ENCODE measurements at regions not wholly inside any gene's neighbourhood (a gene's known extent, or its start where the extent isn't known, plus 50 kb on each side); places are given as distances from the start of the nearest gene placed in this dataset.

GRCh38 chr4:81951891-81952455 lies 421.8 kb downstream of the HNRNPD start:
- no peak for DNase-seq (ENCODE audit: low read depth in 2 of 2)

GRCh38 chr4:81946996-81947395 lies 426.8 kb downstream of the HNRNPD start:
- DNase-seq (ENCODE audit: low read depth in 2 of 2), result no peak

- no peak for DNase-seq (ENCODE audit: low read depth in 2 of 2)
Measured at GRCh38 chr4:81930506-81931238, 443.1 kb downstream of the HNRNPD start.

GRCh38 chr4:81923140-81923539 lies 450.7 kb downstream of the HNRNPD start:
- no peak for DNase-seq (ENCODE audit: low read depth in 2 of 2)

- no peak for DNase-seq (ENCODE audit: low read depth in 2 of 2)
Measured at GRCh38 chr4:81922313-81922712, 450.6 kb upstream of the RASGEF1B start.

- DNase-seq (ENCODE audit: low read depth in 2 of 2), result no peak
Measured at GRCh38 chr4:81921751-81922159, 450.0 kb upstream of the RASGEF1B start.

- DNase-seq (ENCODE audit: low read depth in 2 of 2), result no peak
Measured at GRCh38 chr4:81919810-81920209, 448.1 kb upstream of the RASGEF1B start.

- DNase-seq (ENCODE audit: low read depth in 2 of 2), result no peak
Measured at GRCh38 chr4:81919223-81919622, 447.5 kb upstream of the RASGEF1B start.

GRCh38 chr4:81915430-81915829 lies 443.7 kb upstream of the RASGEF1B start:
- DNase-seq (ENCODE audit: low read depth in 2 of 2), result no peak

GRCh38 chr4:81914623-81915022 lies 442.9 kb upstream of the RASGEF1B start:
- no peak for DNase-seq (ENCODE audit: low read depth in 2 of 2)

- peak; percentile 16 to 41 for DNase-seq (ENCODE audit: low read depth in 2 of 2)
Measured at GRCh38 chr4:81913427-81913879, 441.7 kb upstream of the RASGEF1B start.

GRCh38 chr4:81912376-81913030 lies 440.8 kb upstream of the RASGEF1B start:
- DNase-seq (ENCODE audit: low read depth in 2 of 2), result no peak

GRCh38 chr4:81906905-81907304 lies 435.2 kb upstream of the RASGEF1B start:
- DNase-seq (ENCODE audit: low read depth in 2 of 2), result no peak

GRCh38 chr4:81905971-81906370 lies 434.3 kb upstream of the RASGEF1B start:
- no peak for DNase-seq (ENCODE audit: low read depth in 2 of 2)

GRCh38 chr4:81904121-81904520 lies 432.4 kb upstream of the RASGEF1B start:
- no peak for DNase-seq (ENCODE audit: low read depth in 2 of 2)

GRCh38 chr4:81903212-81903611 lies 431.5 kb upstream of the RASGEF1B start:
- DNase-seq (ENCODE audit: low read depth in 2 of 2), result no peak

GRCh38 chr4:81898862-81899504 lies 427.3 kb upstream of the RASGEF1B start:
- DNase-seq (ENCODE audit: low read depth in 2 of 2), result no peak

- DNase-seq (ENCODE audit: low read depth in 2 of 2), result no peak
Measured at GRCh38 chr4:81896936-81897335, 425.2 kb upstream of the RASGEF1B start.

GRCh38 chr4:81891005-81891996 lies 419.6 kb upstream of the RASGEF1B start:
- no peak for DNase-seq (ENCODE audit: low read depth in 2 of 2)

- DNase-seq (ENCODE audit: low read depth in 2 of 2), result no peak
Measured at GRCh38 chr4:81884986-81885385, 413.3 kb upstream of the RASGEF1B start.

Data from stimulated activated CD4-positive, alpha-beta T cell treated with anti-CD3 and anti-CD28 coated beads, Interleukin-1b, Interleukin-23, amount 100 ng/mL, for 4 hours (primary cell).